Kidney capillary endothelial cell (primary cell): ENCODE measurements at regions not wholly inside any gene's neighbourhood (a gene's known extent, or its start where the extent isn't known, plus 50 kb on each side); places are given as distances from the start of the nearest gene placed in this dataset.

Experiments used
- DNase-seq: peaks from one replicate; pipeline ENCODE4 v3.0.0-alpha.2; 2018; ENCODE audit warnings: low spot score

- DNase-seq: no peak
Measured at GRCh38 chr6:37105148-37106050, 64.6 kb upstream of the PIM1 start.

- DNase-seq: no peak
Measured at GRCh38 chr6:37106051-37106363, 63.9 kb upstream of the PIM1 start.

- no peak for DNase-seq
Measured at GRCh38 chr6:37106554-37106953, 63.4 kb upstream of the PIM1 start.

GRCh38 chr6:37106982-37107491 is 62.9 kb upstream of the PIM1 start:
- DNase-seq: no peak

- no peak for DNase-seq
Measured at GRCh38 chr6:37109714-37110499, 60.0 kb upstream of the PIM1 start.

- no peak for DNase-seq
Measured at GRCh38 chr6:37110500-37111461, 59.2 kb upstream of the PIM1 start.

- DNase-seq: no peak
Measured at GRCh38 chr6:37113976-37114375, 56.0 kb upstream of the PIM1 start.

- DNase-seq: no peak
Measured at GRCh38 chr6:37114612-37115011, 55.3 kb upstream of the PIM1 start.

GRCh38 chr6:37115236-37115895 is 54.6 kb upstream of the PIM1 start:
- no peak for DNase-seq

- no peak for DNase-seq
Measured at GRCh38 chr6:37116326-37116725, 53.6 kb upstream of the PIM1 start.

GRCh38 chr6:37119387-37119886 is 50.5 kb upstream of the PIM1 start:
- no peak for DNase-seq
